ENCODE measurements at regions not wholly inside any gene's neighbourhood (a gene's known extent, or its start where the extent isn't known, plus 50 kb on each side); places are given as distances from the start of the nearest gene placed in this dataset.

GRCh38 chr9:80376180-80376579 lies 804.4 kb downstream of the TLE4 start:
- H2BK5ac ChIP-seq (ENCODE audit: low read depth, low read length), result no peak overlapping the region
- H2BK12ac ChIP-seq (ENCODE audit: low read depth, low read length), result no peak overlapping the region
- no peak overlapping the region for H3K4ac ChIP-seq (replicated peaks; ENCODE audit: insufficient read length, low read depth, low read length)
- H3K79me2 ChIP-seq (ENCODE audit: control insufficient read depth in 1 of 2, insufficient read depth in 2 of 2, low read length in 2 of 2), result no peaks in the 10 kb centered on the region
- FAIRE-seq (no peak), DNase-seq (ENCODE audit: low read depth in 1 of 2, low spot score in 2 of 2) (no peak)
- H3K79me1 ChIP-seq (ENCODE audit: low read depth, low read length), result no peaks in the 10 kb centered on the region
- 75% methylated on average over 3 of the region's 3 CpGs; no CpG with 5 or more reads in 1 of the 2 experiments for whole genome bisulfite sequencing, 2 experiments (ENCODE audit: extremely low coverage in 1 of 2, insufficient coverage in 1 of 2, insufficient read length in 1 of 2, insufficient replicate concordance in 2 of 2, low coverage in 1 of 2, low lambda C conversion rate in 2 of 2, missing lambda C conversion rate in 1 of 2)
- H3K18ac ChIP-seq (ENCODE audit: extremely low read depth, low read length), result no peak overlapping the region
- no peaks in the 10 kb centered on the region for H3K23me2 ChIP-seq (ENCODE audit: low read depth, low read length)
- H3K4me2 ChIP-seq (ENCODE audit: insufficient read depth in 1 of 2, low read depth in 2 of 2, low read length in 2 of 2), result no peak overlapping the region
- no peak overlapping the region for H2BK120ac ChIP-seq (replicated peaks; ENCODE audit: low read depth, low read length)
- no peak overlapping the region for H2AFZ ChIP-seq (ENCODE audit: low read length)
- no peak overlapping the region for H2BK20ac ChIP-seq (ENCODE audit: low read length)
- TF ChIP-seq TAF1 (IDR thresholded peaks at IDR 0.05; ENCODE audit: low read depth, low read length) (no peak), RFX5 (IDR thresholded peaks at IDR 0.05; ENCODE audit: borderline replicate concordance, low read depth, low read length) (no peak), GTF2F1 (IDR thresholded peaks at IDR 0.05; ENCODE audit: borderline replicate concordance, low read depth, low read length) (no peak), SAP30 (IDR thresholded peaks at IDR 0.05; ENCODE audit: insufficient read depth, insufficient replicate concordance, low read length) (no peak), USF2 (IDR thresholded peaks at IDR 0.05; ENCODE audit: low read length) (no peak), CHD1 (IDR thresholded peaks at IDR 0.05; ENCODE audit: low read depth, low read length) (no peak), BCL11A (IDR thresholded peaks at IDR 0.05; ENCODE audit: low read depth in 2 of 2, low read length in 2 of 2) (no peak), MAFK (IDR thresholded peaks at IDR 0.05; ENCODE audit: low read depth, low read length) (no peak), ZNF274 (IDR thresholded peaks at IDR 0.05; ENCODE audit: borderline replicate concordance, extremely low read depth, low read length) (no peak), TBP (IDR thresholded peaks at IDR 0.05; ENCODE audit: low read depth, low read length) (no peak)
- POLR2A ChIA-PET (ENCODE audit: partially characterized antibody), result no interaction called here
- no peak overlapping the region for H4K91ac ChIP-seq (replicated peaks; ENCODE audit: insufficient read length, low read length)
- peaks cover 0 to 4% (median 0%) of the 10 kb centered on the region in 4 experiments; a peak in 3 of 7 replicates for H3K4me1 ChIP-seq (replicated peaks in 1 of 4; ENCODE audit: control insufficient read depth in 3 of 4, insufficient read depth in 4 of 4, low read length in 3 of 4)
- H2AK5ac ChIP-seq (ENCODE audit: low read depth, low read length), result no peak overlapping the region
- no peak overlapping the region for H4K8ac ChIP-seq (ENCODE audit: extremely low read depth, insufficient read depth, low read length)
- H3K36me3 ChIP-seq (ENCODE audit: control insufficient read depth in 2 of 4, insufficient read depth in 4 of 4, low read length in 3 of 4), result no peaks in the 10 kb centered on the region
- CTCF ChIA-PET (ENCODE audit: partially characterized antibody), result no interaction called here
- no peak overlapping the region for H3K56ac ChIP-seq (replicated peaks; ENCODE audit: insufficient read length, low read depth, low read length)
- H3K27ac ChIP-seq (ENCODE audit: low read depth, low read length), result no peak overlapping the region
- H3K14ac ChIP-seq (ENCODE audit: insufficient read length), result no peak overlapping the region
- H4K20me1 ChIP-seq (replicated peaks in 1 of 2; ENCODE audit: control insufficient read depth in 1 of 2, insufficient read depth in 2 of 2, low read length in 2 of 2), result no peaks in the 10 kb centered on the region
- H3K27me3 ChIP-seq (replicated peaks in 1 of 4; ENCODE audit: control insufficient read depth in 3 of 4, extremely low read depth in 1 of 4, insufficient read depth in 3 of 4, low read length in 3 of 4), result no peaks in the 10 kb centered on the region
- H2BK15ac ChIP-seq (ENCODE audit: low read length), result no peak overlapping the region
- no peak overlapping the region for H3K4me3 ChIP-seq (ENCODE audit: extremely low read depth in 1 of 4, insufficient read depth in 2 of 4, low read depth in 3 of 4, low read length in 4 of 4)
- H3K23ac ChIP-seq (ENCODE audit: insufficient read length), result no peak overlapping the region
- no peaks in the 10 kb centered on the region for H3K9me3 ChIP-seq (ENCODE audit: insufficient read depth in 2 of 2, low read depth in 1 of 2, low read length in 1 of 2)
- H4K5ac ChIP-seq (ENCODE audit: insufficient read length, low read depth, low read length), result no peak overlapping the region
- H3K9ac ChIP-seq (replicated peaks in 1 of 4; ENCODE audit: extremely low read depth in 1 of 4, low read depth in 3 of 4, low read length in 3 of 4), result no peak overlapping the region
